ENCODE measurements at regions not wholly inside any gene's neighbourhood (a gene's known extent, or its start where the extent isn't known, plus 50 kb on each side); places are given as distances from the start of the nearest gene placed in this dataset.

DNA sequence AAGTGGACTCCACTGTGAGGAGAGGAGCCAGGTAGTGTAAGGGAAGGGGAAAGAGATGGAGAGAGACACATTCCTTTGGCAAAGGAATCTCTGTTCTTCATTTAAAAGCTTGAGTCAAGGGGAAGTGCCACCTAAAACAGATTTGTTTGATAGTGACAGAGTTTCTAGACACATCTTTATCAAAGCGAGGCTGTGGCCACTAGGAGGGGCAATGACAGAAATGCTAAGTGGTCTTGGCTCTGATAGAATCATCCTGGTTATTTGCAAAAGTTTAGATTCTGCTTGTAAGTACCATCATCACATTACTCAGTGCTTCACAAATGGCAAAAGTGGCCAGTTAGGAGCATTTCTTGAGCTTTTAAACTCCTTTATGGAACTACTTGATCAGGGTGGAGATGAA, 261.4 kb downstream of the CNTN3 start (continued):
- TF ChIP-seq, protein P1, sequence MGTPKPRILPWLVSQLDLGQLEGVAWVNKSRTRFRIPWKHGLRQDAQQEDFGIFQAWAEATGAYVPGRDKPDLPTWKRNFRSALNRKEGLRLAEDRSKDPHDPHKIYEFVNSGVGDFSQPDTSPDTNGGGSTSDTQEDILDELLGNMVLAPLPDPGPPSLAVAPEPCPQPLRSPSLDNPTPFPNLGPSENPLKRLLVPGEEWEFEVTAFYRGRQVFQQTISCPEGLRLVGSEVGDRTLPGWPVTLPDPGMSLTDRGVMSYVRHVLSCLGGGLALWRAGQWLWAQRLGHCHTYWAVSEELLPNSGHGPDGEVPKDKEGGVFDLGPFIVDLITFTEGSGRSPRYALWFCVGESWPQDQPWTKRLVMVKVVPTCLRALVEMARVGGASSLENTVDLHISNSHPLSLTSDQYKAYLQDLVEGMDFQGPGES (IDR thresholded peaks at IDR 0.05) = no peak

DNA sequence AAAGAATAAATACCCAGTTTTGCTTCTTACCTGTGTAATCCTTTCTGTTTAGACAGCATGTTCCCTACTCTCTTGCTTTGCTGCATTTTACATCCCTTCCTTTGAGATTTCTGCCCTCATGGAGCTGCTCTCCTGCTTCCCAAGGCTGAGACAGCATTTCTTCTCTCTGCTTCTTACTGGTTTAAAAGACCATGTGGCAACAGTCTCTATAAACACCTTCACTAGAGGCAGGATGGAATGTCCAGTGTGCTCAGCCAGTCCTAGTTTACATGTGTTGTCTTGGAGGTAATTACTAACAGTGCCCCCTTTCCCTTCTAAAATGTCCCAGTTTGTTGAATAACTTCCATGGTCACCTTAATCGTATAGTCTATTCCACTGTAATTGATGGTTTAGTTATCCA, 262.3 kb downstream of the CNTN3 start:
- TF ChIP-seq FOXK2 (IDR thresholded peaks at IDR 0.05) (no peak), GABPA (IDR thresholded peaks at IDR 0.05; ENCODE audit: low read depth) (no peak), SREBF1 (IDR thresholded peaks at IDR 0.05; ENCODE audit: low read length) (no peak), RB1 (IDR thresholded peaks at IDR 0.05; ENCODE audit: borderline replicate concordance) (no peak)
- Histone ChIP-seq H3K79me2 (ENCODE audit: control insufficient read depth, insufficient read depth, low read length) (no peaks in the 10 kb centered on the region), H4K20me1 (ENCODE audit: control insufficient read depth, insufficient read depth) (no peaks in the 10 kb centered on the region), H3K9me3 (replicated peaks; ENCODE audit: control insufficient read depth, insufficient read depth, low read length) (no peaks in the 10 kb centered on the region), H2AFZ (ENCODE audit: control insufficient read depth, low read depth, low read length) (no peak overlapping the region), H3K27ac (ENCODE audit: control insufficient read depth, insufficient read depth) (no peak overlapping the region), H3K4me1 (ENCODE audit: control insufficient read depth, insufficient read depth, low read length) (no peaks in the 10 kb centered on the region), H3K9ac (ENCODE audit: control insufficient read depth, insufficient read depth, low read length) (no peak overlapping the region), H3K4me2 (ENCODE audit: control insufficient read depth, insufficient read depth) (no peak overlapping the region), H3K4me3 (no peak overlapping the region), H3K27me3 (replicated peaks in 1 of 2; ENCODE audit: control insufficient read depth in 2 of 2, insufficient read depth in 2 of 2, low read length in 1 of 2) (no peaks in the 10 kb centered on the region), H3K36me3 (ENCODE audit: control insufficient read depth in 2 of 2, insufficient read depth in 2 of 2, low read length in 1 of 2) (no peaks in the 10 kb centered on the region)
- SMC1A ChIA-PET (ENCODE audit: uncharacterized antibody, unreplicated experiment) = interaction anchor here (1.3 kb wide), 1 partner anchor 820 kb away, joined by 5 read pairs; no protein-coding TSS in a partner anchor
- DNase-seq (ENCODE audit: low read depth, low spot score) (no peak), FAIRE-seq (no peak), ATAC-seq (no peak)
- CTCF ChIA-PET = no interaction called here
- no TSS peak for BruUV-seq (replicated peaks)
- WGBS (ENCODE audit: insufficient coverage, insufficient replicate concordance, low lambda C conversion rate, missing lambda C conversion rate) = 29% methylated on average over 1 of the region's 1 CpG
- RAD21 ChIA-PET (ENCODE audit: unreplicated experiment) = no interaction called here
- intact Hi-C loops (cut with micrococcal nuclease; ENCODE audit: unreplicated experiment) = loop anchor here (2.0 kb wide), 1 partner anchor 531 kb away; no protein-coding TSS in a partner anchor
- POLR2A ChIA-PET = no interaction called here
- in situ Hi-C loops (cut with MboI) = no loop called here

DNA sequence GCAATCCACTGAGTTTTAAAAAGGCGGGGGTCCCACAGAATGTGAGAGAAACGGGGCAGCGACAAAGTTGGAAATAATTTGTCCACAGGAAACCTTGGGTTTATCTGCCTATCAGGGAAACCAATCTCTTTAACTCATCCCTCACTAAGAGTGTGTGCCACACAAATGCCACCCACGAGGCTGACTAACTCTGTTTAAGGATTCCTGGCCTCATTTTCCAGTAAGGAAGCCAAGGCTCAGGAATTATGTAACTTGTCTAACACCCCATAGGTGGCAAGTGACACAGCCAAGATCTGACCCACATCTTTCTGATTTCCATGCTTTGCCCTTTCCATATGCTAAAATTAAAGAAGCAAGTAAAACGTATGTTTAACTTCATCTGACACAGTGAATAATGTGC, 263.2 kb downstream of the CNTN3 start:
- no peaks in the 10 kb centered on the region for H3K79me2 ChIP-seq (ENCODE audit: control insufficient read depth, insufficient read depth, low read length)
- no peaks in the 10 kb centered on the region for H4K20me1 ChIP-seq (ENCODE audit: control insufficient read depth, insufficient read depth)
- ChIA-PET CTCF (no interaction called here), SMC1A (ENCODE audit: uncharacterized antibody, unreplicated experiment) (no interaction called here), RAD21 (ENCODE audit: unreplicated experiment) (no interaction called here), POLR2A (no interaction called here)
- FAIRE-seq (no peak), ATAC-seq (no peak), DNase-seq (ENCODE audit: low read depth, low spot score) (no peak)
- no peaks in the 10 kb centered on the region for H3K4me1 ChIP-seq (ENCODE audit: control insufficient read depth, insufficient read depth, low read length)
- H3K9me3 ChIP-seq (replicated peaks; ENCODE audit: control insufficient read depth, insufficient read depth, low read length) = no peaks in the 10 kb centered on the region
- WGBS (ENCODE audit: insufficient coverage, insufficient replicate concordance, low lambda C conversion rate, missing lambda C conversion rate) = 25% methylated on average over 5 of the region's 5 CpGs
- intact Hi-C loops (cut with micrococcal nuclease; ENCODE audit: unreplicated experiment) = no loop called here
- H2AFZ ChIP-seq (ENCODE audit: control insufficient read depth, low read depth, low read length) = no peak overlapping the region
- H3K27me3 ChIP-seq (replicated peaks in 1 of 2; ENCODE audit: control insufficient read depth in 2 of 2, insufficient read depth in 2 of 2, low read length in 1 of 2) = no peaks in the 10 kb centered on the region
- H3K4me2 ChIP-seq (ENCODE audit: control insufficient read depth, insufficient read depth) = no peak overlapping the region
- in situ Hi-C loops (cut with MboI) = no loop called here
- no peaks in the 10 kb centered on the region for H3K36me3 ChIP-seq (ENCODE audit: control insufficient read depth in 2 of 2, insufficient read depth in 2 of 2, low read length in 1 of 2)
- no peak overlapping the region for H3K27ac ChIP-seq (ENCODE audit: control insufficient read depth, insufficient read depth)
- no peak overlapping the region for H3K9ac ChIP-seq (ENCODE audit: control insufficient read depth, insufficient read depth, low read length)
- BruUV-seq (replicated peaks) = no TSS peak
- no peak overlapping the region for H3K4me3 ChIP-seq
- TF ChIP-seq SPI1 (IDR thresholded peaks at IDR 0.05; ENCODE audit: borderline replicate concordance, insufficient read depth, low read depth, low read length) = no peak
- TF ChIP-seq, protein P2, sequence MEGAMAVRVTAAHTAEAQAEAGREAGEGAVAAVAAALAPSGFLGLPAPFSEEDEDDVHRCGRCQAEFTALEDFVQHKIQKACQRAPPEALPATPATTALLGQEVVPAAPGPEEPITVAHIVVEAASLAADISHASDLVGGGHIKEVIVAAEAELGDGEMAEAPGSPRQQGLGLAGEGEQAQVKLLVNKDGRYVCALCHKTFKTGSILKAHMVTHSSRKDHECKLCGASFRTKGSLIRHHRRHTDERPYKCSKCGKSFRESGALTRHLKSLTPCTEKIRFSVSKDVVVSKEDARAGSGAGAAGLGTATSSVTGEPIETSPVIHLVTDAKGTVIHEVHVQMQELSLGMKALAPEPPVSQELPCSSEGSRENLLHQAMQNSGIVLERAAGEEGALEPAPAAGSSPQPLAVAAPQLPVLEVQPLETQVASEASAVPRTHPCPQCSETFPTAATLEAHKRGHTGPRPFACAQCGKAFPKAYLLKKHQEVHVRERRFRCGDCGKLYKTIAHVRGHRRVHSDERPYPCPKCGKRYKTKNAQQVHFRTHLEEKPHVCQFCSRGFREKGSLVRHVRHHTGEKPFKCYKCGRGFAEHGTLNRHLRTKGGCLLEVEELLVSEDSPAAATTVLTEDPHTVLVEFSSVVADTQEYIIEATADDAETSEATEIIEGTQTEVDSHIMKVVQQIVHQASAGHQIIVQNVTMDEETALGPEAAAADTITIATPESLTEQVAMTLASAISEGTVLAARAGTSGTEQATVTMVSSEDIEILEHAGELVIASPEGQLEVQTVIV (IDR thresholded peaks at IDR 0.05; ENCODE audit: borderline replicate concordance, partially characterized antibody) = no peak
- TF ChIP-seq RBBP5 (conservative IDR thresholded peaks at IDR 0.05) = no peak
- TF ChIP-seq TCF7 (IDR thresholded peaks at IDR 0.05; ENCODE audit: borderline replicate concordance) = no peak
- TF ChIP-seq CEBPB (IDR thresholded peaks at IDR 0.05; ENCODE audit: borderline replicate concordance in 1 of 2, low read depth in 2 of 2, low read length in 2 of 2) = no peak
- no peak for TF ChIP-seq PML (IDR thresholded peaks at IDR 0.05; ENCODE audit: low read length)
- no peak for TF ChIP-seq ZNF217 (IDR thresholded peaks at IDR 0.05)
- no peak for TF ChIP-seq PAX5 (IDR thresholded peaks at IDR 0.05; ENCODE audit: borderline replicate concordance, low read depth, low read length)
- TF ChIP-seq IKZF2 (IDR thresholded peaks at IDR 0.05) = no peak
- TF ChIP-seq HCFC1 (IDR thresholded peaks at IDR 0.05; ENCODE audit: low read length) = no peak
- TF ChIP-seq MXI1 (IDR thresholded peaks at IDR 0.05; ENCODE audit: low read depth, low read length) = no peak
- no peak for TF ChIP-seq RAD51 (IDR thresholded peaks at IDR 0.05)

Measured in GM12878 (cell line).